ENCODE measurements at regions not wholly inside any gene's neighbourhood (a gene's known extent, or its start where the extent isn't known, plus 50 kb on each side); places are given as distances from the start of the nearest gene placed in this dataset.

GRCh38 chr12:82242729-82243128 lies 115.5 kb downstream of the CCDC59 start:
- TF ChIP-seq CTCF (IDR thresholded peaks at IDR 0.05) (no peak), POLR2A (IDR thresholded peaks at IDR 0.05) (no peak)
